Mesenchymal stem cell (in vitro differentiated cells and primary cell): ENCODE measurements at regions not wholly inside any gene's neighbourhood (a gene's known extent, or its start where the extent isn't known, plus 50 kb on each side); places are given as distances from the start of the nearest gene placed in this dataset.

Source experiments
- DNase-seq: peaks from one replicate; pipeline ENCODE4 v3.0.0-alpha.2; 2013
- H2AFZ ChIP-seq: one replicate; pipeline ENCODE4 v1.6.1; 2013; ENCODE audit warnings: low read depth, mild to moderate bottlenecking, control low read depth, inconsistent platforms, low read length, moderate library complexity
- H2AK5ac ChIP-seq: 2 replicates; pipeline ENCODE4 v1.6.1; 2013; ENCODE audit warnings: low read length, moderate library complexity, mild to moderate bottlenecking, inconsistent platforms; ENCODE audit not compliant: severe bottlenecking
- H2BK120ac ChIP-seq: one replicate; pipeline ENCODE4 v1.6.1; 2013; ENCODE audit warnings: low read depth, mild to moderate bottlenecking, inconsistent platforms, low read length, moderate library complexity
- H2BK12ac ChIP-seq, 2 experiments: one replicate each; pipeline ENCODE4 v1.6.1; 2013; ENCODE audit warnings: inconsistent platforms in 2 of 2, low read length in 2 of 2, mild to moderate bottlenecking in 2 of 2, moderate library complexity in 2 of 2, control low read depth in 1 of 2
- H2BK15ac ChIP-seq: one replicate; pipeline ENCODE4 v1.6.1; 2013; ENCODE audit warnings: mild to moderate bottlenecking, low read depth, inconsistent platforms; ENCODE audit not compliant: poor library complexity, severe bottlenecking
- H2BK5ac ChIP-seq: 2 replicates; pipeline ENCODE4 v1.6.1; 2013; ENCODE audit warnings: low read depth, mild to moderate bottlenecking, low read length, control low read depth, inconsistent platforms; ENCODE audit not compliant: poor library complexity, severe bottlenecking
- H3K14ac ChIP-seq, 2 experiments: one replicate each; pipeline ENCODE4 v1.6.1; 2013; ENCODE audit warnings: inconsistent platforms in 2 of 2, low read length in 2 of 2, control low read depth in 1 of 2, mild to moderate bottlenecking in 1 of 2, moderate library complexity in 1 of 2
- H3K18ac ChIP-seq, 2 experiments: one replicate each; pipeline ENCODE4 v1.6.1; 2013; ENCODE audit warnings: inconsistent platforms in 2 of 2, low read length in 2 of 2, control low read depth in 1 of 2, low read depth in 1 of 2, mild to moderate bottlenecking in 1 of 2
- H3K23ac ChIP-seq, 2 experiments: one replicate each; pipeline ENCODE4 v1.6.1; 2013; ENCODE audit warnings: inconsistent platforms in 2 of 2, low read length in 2 of 2, mild to moderate bottlenecking in 2 of 2, moderate library complexity in 2 of 2, control low read depth in 1 of 2
- H3K27ac ChIP-seq: 2 replicates; pipeline ENCODE4 v1.5.1; 2013; ENCODE audit warnings: mild to moderate bottlenecking, moderate library complexity, low read length, control low read depth, inconsistent platforms; ENCODE audit not compliant: poor library complexity, severe bottlenecking
- H3K27me3 ChIP-seq, 2 experiments: 2 replicates each; pipeline versions ENCODE4 v1.6.1 to v1.7.0; 2013; ENCODE audit warnings: low read length in 2 of 2, mild to moderate bottlenecking in 2 of 2, moderate library complexity in 2 of 2, control low read depth in 1 of 2, inconsistent platforms in 1 of 2; ENCODE audit not compliant: control insufficient read depth in 1 of 2, insufficient read depth in 1 of 2
- H3K36me3 ChIP-seq, 2 experiments: 2 replicates each; pipeline versions ENCODE4 v1.6.1 to v1.7.0; 2013; ENCODE audit warnings: low read length in 2 of 2, control low read depth in 1 of 2, inconsistent platforms in 1 of 2, low read depth in 1 of 2, mild to moderate bottlenecking in 1 of 2; ENCODE audit not compliant: insufficient read depth in 2 of 2, control insufficient read depth in 1 of 2
- H3K4ac ChIP-seq, 2 experiments: one replicate each; pipeline ENCODE4 v1.6.1; 2013; ENCODE audit warnings: inconsistent platforms in 2 of 2, low read length in 2 of 2, mild to moderate bottlenecking in 2 of 2, moderate library complexity in 2 of 2, control low read depth in 1 of 2, low read depth in 1 of 2
- H3K4me1 ChIP-seq: 2 replicates; pipeline ENCODE4 v1.6.1; 2013; ENCODE audit warnings: low read depth, low read length, control low read depth; ENCODE audit not compliant: control insufficient read depth, insufficient read depth
- H3K4me2 ChIP-seq: 2 replicates; pipeline ENCODE4 v1.6.1; 2013; ENCODE audit warnings: low read length, mild to moderate bottlenecking, inconsistent platforms; ENCODE audit not compliant: poor library complexity, severe bottlenecking
- H3K4me3 ChIP-seq, 2 experiments: 2 replicates each; pipeline versions ENCODE4 v1.5.1 to v1.7.0; 2013; ENCODE audit warnings: low read length in 2 of 2, mild to moderate bottlenecking in 2 of 2, control low read depth in 1 of 2, low read depth in 1 of 2; ENCODE audit not compliant: insufficient read depth in 1 of 2
- H3K79me1 ChIP-seq: replicated peaks from 2 replicates; pipeline ENCODE4 v1.6.1; 2013; ENCODE audit warnings: mild to moderate bottlenecking, control low read depth, low read length, inconsistent platforms; ENCODE audit not compliant: poor library complexity, severe bottlenecking
- H3K9ac ChIP-seq: 2 replicates; pipeline ENCODE4 v1.7.0; 2013; ENCODE audit warnings: mild to moderate bottlenecking, low read length, moderate library complexity
- H3K9me3 ChIP-seq: 2 replicates; pipeline ENCODE4 v1.7.0; 2013; ENCODE audit warnings: mild to moderate bottlenecking, low read length; ENCODE audit not compliant: control insufficient read depth
- H4K8ac ChIP-seq: one replicate; pipeline ENCODE4 v1.6.1; 2013; ENCODE audit warnings: inconsistent platforms, mild to moderate bottlenecking, low read length, moderate library complexity
- H4K91ac ChIP-seq: one replicate; pipeline ENCODE4 v1.6.1; 2013; ENCODE audit warnings: mild to moderate bottlenecking, low read length, inconsistent platforms
- WGBS: methylation state at CpG from one replicate; pipeline ENCODE4 v1.1.7; 2013; ENCODE audit warnings: mixed read lengths; 5-methylcytosine and 5-hydroxymethylcytosine counted together

- H2BK15ac ChIP-seq, result no peak overlapping the region
Observed at GRCh38 chr2:34288016-34288415, 688.9 kb upstream of the FAM98A start.

DNA sequence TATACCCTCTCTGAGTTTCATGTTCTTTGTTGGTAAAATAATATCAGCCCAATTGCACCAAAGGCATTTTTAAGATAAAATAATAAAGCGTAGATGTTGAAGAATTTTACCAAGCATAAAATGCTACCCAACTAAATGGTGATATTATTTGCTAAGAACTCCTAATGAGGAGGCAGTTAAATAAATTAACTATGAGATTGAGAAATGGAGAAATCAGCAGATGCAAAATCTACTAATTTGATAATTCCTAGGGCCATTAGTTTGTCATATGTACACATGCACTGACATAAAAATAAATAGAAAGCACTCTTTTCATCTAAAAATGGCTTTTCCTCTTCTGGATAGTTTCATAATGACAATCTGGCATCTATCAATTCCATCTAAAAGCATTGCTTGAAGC lies 681.5 kb upstream of the FAM98A start:
- Histone ChIP-seq H3K14ac (no peak overlapping the region), H3K4me3 (no peak overlapping the region), H3K27ac (no peak overlapping the region), H4K91ac (no peak overlapping the region), H2BK5ac (no peak overlapping the region), H4K8ac (no peak overlapping the region), H2AFZ (no peak overlapping the region), H3K4me1 (no peaks in the 10 kb centered on the region), H3K9me3 (no peaks in the 10 kb centered on the region), H3K79me1 (no peaks in the 10 kb centered on the region), H2AK5ac (no peak overlapping the region), H3K36me3 (no peaks in the 10 kb centered on the region), H2BK120ac (no peak overlapping the region), H2BK12ac (no peak overlapping the region), H3K9ac (no peak overlapping the region), H3K4me2 (no peak overlapping the region), H3K23ac (no peak overlapping the region), H2BK15ac (no peak overlapping the region), H3K27me3 (no peaks in the 10 kb centered on the region), H3K18ac (no peak overlapping the region), H3K4ac (no peak overlapping the region)
- WGBS, result no CpG with 5 or more reads among the region's 1 CpG
- no peak for DNase-seq

More at GRCh38 chr2:34288016-34288415, 688.9 kb upstream of the FAM98A start:
- Histone ChIP-seq H3K27me3 (no peaks in the 10 kb centered on the region), H2BK5ac (no peak overlapping the region), H3K4me3 (no peak overlapping the region), H3K9ac (no peak overlapping the region), H3K9me3 (no peaks in the 10 kb centered on the region), H2BK120ac (no peak overlapping the region), H2AK5ac (no peak overlapping the region), H3K4me2 (no peak overlapping the region), H2AFZ (no peak overlapping the region), H3K27ac (no peak overlapping the region), H3K14ac (no peak overlapping the region), H3K4ac (no peak overlapping the region), H3K36me3 (no peaks in the 10 kb centered on the region), H3K23ac (no peak overlapping the region), H4K8ac (no peak overlapping the region), H4K91ac (no peak overlapping the region), H3K79me1 (no peaks in the 10 kb centered on the region), H2BK12ac (no peak overlapping the region), H3K18ac (no peak overlapping the region), H3K4me1 (no peaks in the 10 kb centered on the region)
- DNase-seq, result no peak

DNA sequence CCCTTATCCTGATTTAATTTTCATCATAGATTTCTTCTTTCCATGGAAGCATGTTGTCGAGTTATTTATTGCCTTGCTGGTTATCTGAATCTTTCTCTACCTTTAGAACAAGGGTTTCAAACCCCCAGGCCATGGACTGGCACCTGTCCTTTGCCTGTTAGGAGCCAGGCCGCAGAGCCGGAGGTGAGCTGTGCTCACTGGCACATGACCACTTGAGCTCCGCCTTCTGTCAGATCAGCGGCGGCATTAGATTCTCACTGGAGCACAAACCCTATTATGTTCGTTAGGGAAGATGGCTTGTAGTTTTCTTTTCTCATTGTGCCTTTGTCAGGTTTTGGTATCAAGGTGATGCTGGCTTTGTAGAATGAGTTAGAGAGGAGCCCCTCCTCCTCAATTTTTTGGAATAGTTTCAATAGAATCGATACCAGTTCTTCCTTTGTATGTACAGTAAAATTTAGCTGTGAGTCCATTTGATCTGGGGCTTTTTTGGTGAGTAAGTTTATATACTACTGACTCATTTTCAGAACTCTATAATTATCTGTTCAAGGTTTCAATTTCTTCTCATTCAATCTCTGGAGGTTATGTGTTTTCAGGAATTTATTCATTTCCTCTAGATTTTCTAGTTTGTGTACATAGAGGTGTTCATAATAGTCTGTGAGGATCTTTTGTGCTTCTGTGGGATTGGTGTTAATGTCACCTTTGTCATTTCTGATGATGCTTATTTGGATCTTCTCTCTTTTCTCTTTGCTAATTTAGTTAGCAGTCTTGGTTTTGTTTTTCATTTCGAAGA lies 668.0 kb upstream of the FAM98A start:
- Histone ChIP-seq H2BK5ac (no peak overlapping the region), H3K18ac (no peak overlapping the region), H4K8ac (no peak overlapping the region), H4K91ac (no peak overlapping the region), H2AFZ (no peak overlapping the region), H3K14ac (no peak overlapping the region), H3K23ac (no peak overlapping the region), H3K9ac (no peak overlapping the region), H2AK5ac (no peak overlapping the region), H3K9me3 (no peaks in the 10 kb centered on the region), H3K4me2 (no peak overlapping the region), H3K4me3 (no peak overlapping the region), H3K27ac (no peak overlapping the region), H2BK120ac (no peak overlapping the region), H2BK15ac (no peak overlapping the region), H2BK12ac (no peak overlapping the region), H3K4me1 (no peaks in the 10 kb centered on the region), H3K36me3 (no peaks in the 10 kb centered on the region), H3K79me1 (no peaks in the 10 kb centered on the region), H3K4ac (no peak overlapping the region), H3K27me3 (no peaks in the 10 kb centered on the region)
- WGBS, result 77% methylated on average over 7 of the region's 9 CpGs
- DNase-seq, result no peak

GRCh38 chr2:34261701-34262100 lies 662.6 kb upstream of the FAM98A start:
- Histone ChIP-seq H3K9me3 (no peaks in the 10 kb centered on the region), H2BK15ac (no peak overlapping the region), H2AFZ (no peak overlapping the region), H3K27ac (no peak overlapping the region), H3K27me3 (no peaks in the 10 kb centered on the region), H3K4ac (no peak overlapping the region), H3K4me2 (no peak overlapping the region), H3K14ac (no peak overlapping the region), H3K4me1 (no peaks in the 10 kb centered on the region), H2BK5ac (no peak overlapping the region), H3K18ac (no peak overlapping the region), H2AK5ac (no peak overlapping the region), H3K9ac (no peak overlapping the region), H2BK120ac (no peak overlapping the region), H4K8ac (no peak overlapping the region), H2BK12ac (no peak overlapping the region), H3K36me3 (no peaks in the 10 kb centered on the region), H4K91ac (no peak overlapping the region), H3K4me3 (no peak overlapping the region), H3K23ac (no peak overlapping the region), H3K79me1 (no peaks in the 10 kb centered on the region)
- no peak for DNase-seq
- WGBS, result 90% methylated on average over 6 of the region's 6 CpGs
